Effector memory CD8-positive, alpha-beta T cell (primary cell): ENCODE measurements at regions not wholly inside any gene's neighbourhood (a gene's known extent, or its start where the extent isn't known, plus 50 kb on each side); places are given as distances from the start of the nearest gene placed in this dataset.
"Not testable (repeated sequence)": the region's sequence is repeated elsewhere in the genome, so short reads cannot be mapped to it uniquely, and the experiment has no call there.

Source experiments
- ATAC-seq: fragments of 150-1000 bp; cut with Tn5 transposase; replicated peaks from 2 replicates; pipeline ENCODE4 v1.10.0; 2021; ENCODE audit warnings: mild to moderate bottlenecking, moderate library complexity
- DNase-seq, 3 experiments: peaks; one replicate each; pipeline ENCODE4 v3.0.0; 2021
- H3K27ac Mint-ChIP-seq, 2 donors: one replicate each; pipeline ENCODE4 v1.8.0; 2022; ENCODE audit warnings: mild to moderate bottlenecking in 2 of 2, mixed read lengths in 2 of 2, moderate library complexity in 2 of 2
- H3K27me3 Mint-ChIP-seq, 2 donors: one replicate each; pipeline ENCODE4 v1.8.0; 2022; ENCODE audit warnings: mixed read lengths in 2 of 2
- H3K36me3 Mint-ChIP-seq: one replicate; pipeline ENCODE4 v1.8.0; 2022; ENCODE audit warnings: mild to moderate bottlenecking, moderate library complexity, mixed read lengths; ENCODE audit not compliant: insufficient read depth
- H3K4me1 Mint-ChIP-seq, 2 donors: one replicate each; pipeline ENCODE4 v1.8.0; 2022; ENCODE audit warnings: low read depth in 2 of 2, mixed read lengths in 2 of 2
- H3K4me3 Mint-ChIP-seq, 2 donors: one replicate each; pipeline ENCODE4 v1.8.0; 2022; ENCODE audit warnings: mild to moderate bottlenecking in 2 of 2, mixed read lengths in 2 of 2, moderate library complexity in 2 of 2
- H3K9me3 Mint-ChIP-seq, 2 donors: one replicate each; pipeline ENCODE4 v1.8.0; 2022; ENCODE audit warnings: mixed read lengths in 2 of 2

DNA sequence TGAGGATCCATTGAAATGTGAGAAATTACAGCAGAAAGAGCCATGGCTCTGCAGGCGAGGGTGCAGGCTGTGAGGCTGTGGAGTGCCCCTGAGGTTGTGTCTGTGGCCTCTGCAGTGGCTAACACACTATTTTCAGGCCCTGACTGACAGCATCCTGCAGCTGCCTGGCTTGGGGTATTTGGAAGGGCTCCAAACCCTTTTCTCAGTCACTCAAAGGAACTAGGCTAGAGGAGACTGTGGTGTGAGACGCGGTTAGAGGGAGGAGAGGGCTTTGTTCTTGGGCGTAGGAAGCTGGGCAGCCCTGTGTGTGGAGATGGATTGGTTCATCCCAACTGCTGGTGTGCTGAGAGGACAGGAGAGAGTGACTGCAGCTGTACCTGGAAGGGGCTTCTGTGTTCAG lies 134.9 kb downstream of the RAMP3 start:
- Mint-ChIP-seq H3K4me1 (peaks cover 0 to 2% of the 10 kb centered on the region in 2 donors), H3K4me3 (no peak overlapping the region), H3K27me3 (peaks cover 50 to 61% of the 10 kb centered on the region in 2 donors), H3K27ac (no peak overlapping the region), H3K9me3 (no peaks in the 10 kb centered on the region), H3K36me3 (no peaks in the 10 kb centered on the region)
- DNase-seq, result no peak
- no peak for ATAC-seq

DNA sequence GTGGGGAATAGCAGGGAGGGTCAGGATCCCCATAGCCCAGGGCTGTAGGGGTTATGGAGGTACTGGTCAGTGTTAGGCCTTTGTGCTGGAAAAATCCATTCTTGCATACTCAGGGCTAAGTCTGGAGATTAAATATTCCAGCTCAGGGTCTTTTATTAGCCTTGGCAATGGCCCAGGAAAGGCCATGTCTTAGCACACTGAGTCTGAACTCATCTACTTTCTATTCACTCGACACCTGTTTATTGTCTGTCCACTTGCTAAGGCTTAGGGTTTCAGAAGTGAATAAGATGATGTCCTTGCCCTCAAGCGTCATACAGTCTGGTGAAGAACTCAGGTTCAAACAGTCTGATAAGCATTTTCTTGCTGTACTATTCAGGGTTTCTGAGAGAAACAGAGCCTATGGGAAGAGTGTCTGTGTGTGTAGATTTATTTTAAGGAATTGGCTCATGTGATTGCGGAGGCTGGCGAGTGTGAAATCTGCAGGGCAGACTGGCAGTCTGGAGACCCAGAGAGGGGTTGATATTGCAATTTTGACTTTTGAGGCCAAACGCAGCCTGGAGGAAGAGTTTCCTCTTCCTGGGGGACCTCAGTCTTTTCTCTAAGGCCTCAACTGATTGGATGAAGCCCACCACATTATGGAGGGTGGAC lies 135.8 kb downstream of the RAMP3 start:
- peaks cover 43 to 53% of the 10 kb centered on the region in 2 donors for H3K27me3 Mint-ChIP-seq
- ATAC-seq (no peak), DNase-seq (no peak)
- H3K27ac Mint-ChIP-seq, result no peak overlapping the region
- no peaks in the 10 kb centered on the region for H3K36me3 Mint-ChIP-seq
- peaks cover 0 to 2% of the 10 kb centered on the region in 2 donors for H3K4me1 Mint-ChIP-seq
- no peaks in the 10 kb centered on the region for H3K9me3 Mint-ChIP-seq
- H3K4me3 Mint-ChIP-seq, result no peak overlapping the region

DNA sequence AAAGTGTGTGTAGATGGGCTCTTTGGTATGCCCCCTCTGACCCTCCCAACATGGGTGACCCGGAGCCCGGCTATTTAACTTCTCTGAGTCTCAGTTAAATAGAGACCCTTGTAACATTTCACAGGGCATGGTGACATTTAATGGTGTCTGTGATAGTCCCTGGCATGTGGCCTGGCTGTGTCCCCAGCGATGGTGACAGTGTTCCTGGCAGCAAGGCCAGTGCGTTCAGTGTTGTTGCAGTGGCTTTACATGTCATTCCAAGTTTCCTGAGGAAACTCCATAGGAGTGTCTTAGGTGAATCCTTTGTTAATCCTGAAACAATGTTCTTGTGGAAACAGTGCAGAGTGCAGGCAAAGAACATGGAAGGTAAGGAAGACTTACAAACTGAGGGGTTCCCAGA lies 137.0 kb downstream of the RAMP3 start:
- Mint-ChIP-seq H3K4me3 (no peak overlapping the region), H3K9me3 (no peaks in the 10 kb centered on the region), H3K27ac (no peak overlapping the region), H3K4me1 (peaks cover 0 to 2% of the 10 kb centered on the region in 2 donors), H3K27me3 (peaks cover 52 to 64% of the 10 kb centered on the region in 2 donors), H3K36me3 (no peaks in the 10 kb centered on the region)
- DNase-seq, result no peak
- no peak for ATAC-seq

DNA sequence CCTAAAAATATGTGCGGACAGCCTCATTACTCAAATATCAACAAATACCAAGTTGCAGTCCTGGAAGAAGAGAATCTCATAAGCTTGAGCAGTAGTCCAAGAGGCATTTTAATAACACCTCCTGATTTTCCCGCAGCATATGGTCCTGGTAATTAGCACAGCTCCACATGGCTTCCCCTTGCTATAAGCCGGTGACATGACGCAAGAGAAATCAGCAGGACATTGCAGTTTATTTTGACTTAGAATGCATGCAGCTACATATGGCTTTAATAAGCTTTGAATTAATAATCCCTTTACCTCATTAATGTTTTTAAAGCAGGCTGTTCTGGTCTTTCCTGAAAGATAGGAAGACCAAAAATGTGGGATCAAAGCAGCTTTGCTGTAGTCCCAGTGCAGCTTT lies 137.6 kb downstream of the RAMP3 start:
- ATAC-seq, result no peak
- no peaks in the 10 kb centered on the region for H3K9me3 Mint-ChIP-seq
- no peak overlapping the region for H3K27ac Mint-ChIP-seq
- DNase-seq, result no peak
- peaks cover 0 to 2% of the 10 kb centered on the region in 2 donors for H3K4me1 Mint-ChIP-seq
- no peaks in the 10 kb centered on the region for H3K36me3 Mint-ChIP-seq
- peaks cover 59 to 71% of the 10 kb centered on the region in 2 donors for H3K27me3 Mint-ChIP-seq
- H3K4me3 Mint-ChIP-seq, result no peak overlapping the region

DNA sequence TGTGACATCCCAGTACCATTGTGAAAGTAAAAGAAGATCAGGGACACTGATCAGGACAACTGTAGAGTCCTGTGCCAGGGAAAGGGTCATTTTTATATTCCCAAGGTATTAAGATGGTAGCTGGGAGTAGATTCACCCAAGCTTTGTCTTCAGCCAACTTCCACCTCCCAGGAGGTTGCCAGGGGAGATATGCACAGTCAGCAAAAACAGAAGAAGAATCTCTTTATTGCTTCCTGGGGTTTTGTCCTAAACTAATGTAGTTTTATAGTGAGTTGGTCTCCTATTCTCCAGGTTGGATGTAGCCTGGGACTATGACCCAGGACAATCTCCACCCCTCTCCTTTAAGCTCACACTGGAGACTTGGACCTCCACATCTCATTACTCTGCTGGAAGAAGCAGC lies 139.2 kb downstream of the RAMP3 start:
- no peak for DNase-seq
- no peak for ATAC-seq
- H3K27ac Mint-ChIP-seq, result no peak overlapping the region
- H3K4me1 Mint-ChIP-seq, result peaks cover 0 to 2% of the 10 kb centered on the region in 2 donors
- H3K9me3 Mint-ChIP-seq, result no peaks in the 10 kb centered on the region
- peaks cover 74 to 85% of the 10 kb centered on the region in 2 donors for H3K27me3 Mint-ChIP-seq
- H3K4me3 Mint-ChIP-seq, result no peak overlapping the region
- no peaks in the 10 kb centered on the region for H3K36me3 Mint-ChIP-seq

DNA sequence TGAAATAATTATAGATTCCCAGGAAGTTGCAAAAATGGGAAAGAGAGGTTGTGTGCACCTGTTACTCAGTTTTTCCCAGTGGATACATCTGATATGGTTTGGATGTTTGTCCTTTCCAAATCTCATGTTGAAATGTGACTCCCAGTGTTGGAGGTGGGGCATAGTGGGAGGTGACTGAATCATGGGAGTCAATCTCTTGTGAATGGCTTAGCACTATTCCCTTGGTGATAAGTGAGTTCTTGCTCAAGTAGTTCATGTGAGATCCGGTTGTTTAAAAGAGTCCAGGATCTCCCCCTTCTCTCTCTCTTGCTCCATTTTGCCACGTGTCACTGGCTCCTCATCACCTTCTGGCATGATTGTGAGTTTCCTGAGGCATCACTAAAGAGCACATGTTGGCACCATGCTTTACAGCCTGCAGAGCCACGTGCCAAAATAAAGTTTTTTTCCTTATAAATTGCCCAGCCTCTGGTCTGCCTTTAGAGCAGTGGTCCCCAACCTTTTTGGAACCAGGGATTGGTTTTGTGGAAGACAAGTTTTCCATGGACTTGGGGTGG lies 149.2 kb downstream of the RAMP3 start:
- no peak for ATAC-seq
- Mint-ChIP-seq H3K36me3 (no peaks in the 10 kb centered on the region), H3K27me3 (peaks cover 25% of the 10 kb centered on the region in 2 donors), H3K4me3 (no peak overlapping the region), H3K4me1 (no peaks in the 10 kb centered on the region), H3K9me3 (peaks cover 5 to 9% of the 10 kb centered on the region in 2 donors), H3K27ac (no peak overlapping the region)
- no peak for DNase-seq

DNA sequence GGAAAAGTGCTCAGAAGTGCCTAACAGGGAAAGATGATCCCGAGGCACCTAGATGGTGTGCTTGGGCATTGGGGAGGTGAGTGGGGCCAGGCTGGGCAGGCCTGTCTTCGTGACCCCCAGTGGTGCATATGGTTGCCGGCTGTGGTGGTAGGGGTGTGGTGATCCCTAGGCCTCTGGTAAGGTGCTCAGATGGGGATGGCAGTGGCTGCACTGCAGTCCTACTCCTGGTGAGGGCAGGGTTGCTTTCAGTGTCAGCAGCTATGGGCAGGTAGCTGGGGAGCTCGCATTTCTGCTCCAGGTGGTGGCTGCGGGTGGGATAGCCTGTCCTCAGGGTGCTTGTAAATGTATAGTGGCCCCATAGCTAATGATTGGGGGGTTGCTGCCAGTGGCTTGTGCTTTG lies 154.0 kb downstream of the RAMP3 start:
- Mint-ChIP-seq H3K4me3 (no peak overlapping the region), H3K36me3 (no peaks in the 10 kb centered on the region), H3K9me3 (peaks cover 5 to 9% of the 10 kb centered on the region in 2 donors), H3K4me1 (no peaks in the 10 kb centered on the region), H3K27me3 (peaks cover 22 to 51% of the 10 kb centered on the region in 2 donors), H3K27ac (no peak overlapping the region)
- DNase-seq (no peak), ATAC-seq (no peak)

DNA sequence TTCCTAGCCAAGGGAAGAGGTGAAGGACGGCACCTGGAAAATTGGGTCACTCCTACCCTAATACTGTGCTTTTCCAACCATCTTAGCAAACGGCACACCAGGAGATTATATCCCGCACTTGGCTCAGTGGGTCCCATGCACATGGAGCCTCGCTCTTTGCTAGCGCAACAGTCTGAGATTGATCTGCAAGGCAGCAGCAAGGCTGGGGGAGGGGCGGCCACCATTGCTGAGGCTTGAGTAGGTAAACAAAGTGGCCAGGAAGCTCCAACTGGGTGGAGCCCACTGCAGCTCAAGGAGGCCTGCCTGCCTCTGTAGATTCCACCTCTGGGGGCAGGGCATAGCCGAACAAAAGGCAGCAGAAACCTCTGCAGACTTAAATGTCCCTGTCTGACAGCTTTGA lies 157.9 kb downstream of the RAMP3 start:
- DNase-seq, H3K27ac Mint-ChIP-seq, ATAC-seq, H3K9me3 Mint-ChIP-seq, H3K4me1 Mint-ChIP-seq, H3K36me3 Mint-ChIP-seq, H3K4me3 Mint-ChIP-seq: not testable (repeated sequence)
- peaks cover 38 to 72% of the 10 kb centered on the region in 2 donors for H3K27me3 Mint-ChIP-seq

DNA sequence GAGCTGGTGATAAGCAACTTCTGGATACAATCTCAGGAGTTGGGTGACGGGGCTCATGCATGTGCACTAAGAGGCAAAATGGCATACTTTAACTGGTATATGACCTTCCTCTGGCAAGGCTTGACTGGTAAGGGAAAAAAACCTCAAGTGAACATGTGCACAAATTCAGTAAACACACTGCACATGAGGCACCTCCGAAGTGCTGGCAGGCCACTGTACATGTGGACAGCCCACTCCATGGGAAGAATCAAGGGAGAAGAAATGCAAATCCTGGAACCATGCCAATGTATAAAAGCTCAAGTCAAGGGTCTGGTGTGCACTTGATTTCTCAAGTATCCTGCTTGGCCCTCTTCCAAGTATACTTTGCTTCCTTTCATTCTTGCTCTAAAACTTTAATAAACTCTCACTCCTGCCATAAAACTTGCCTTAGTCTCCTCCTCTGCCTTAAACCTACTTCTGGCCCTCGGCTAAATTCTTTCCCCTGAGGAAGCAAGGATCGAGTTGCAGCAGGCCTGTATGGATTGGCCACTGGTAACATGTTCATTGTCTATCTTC lies 167.2 kb downstream of the RAMP3 start:
- H3K27me3 Mint-ChIP-seq, result peaks cover 12 to 42% of the 10 kb centered on the region in 2 donors
- H3K4me1 Mint-ChIP-seq, result no peaks in the 10 kb centered on the region
- no peaks in the 10 kb centered on the region for H3K36me3 Mint-ChIP-seq
- no peak for ATAC-seq
- H3K4me3 Mint-ChIP-seq, result no peak overlapping the region
- H3K9me3 Mint-ChIP-seq, result peaks cover 0 to 2% of the 10 kb centered on the region in 2 donors
- no peak for DNase-seq
- no peak overlapping the region for H3K27ac Mint-ChIP-seq

DNA sequence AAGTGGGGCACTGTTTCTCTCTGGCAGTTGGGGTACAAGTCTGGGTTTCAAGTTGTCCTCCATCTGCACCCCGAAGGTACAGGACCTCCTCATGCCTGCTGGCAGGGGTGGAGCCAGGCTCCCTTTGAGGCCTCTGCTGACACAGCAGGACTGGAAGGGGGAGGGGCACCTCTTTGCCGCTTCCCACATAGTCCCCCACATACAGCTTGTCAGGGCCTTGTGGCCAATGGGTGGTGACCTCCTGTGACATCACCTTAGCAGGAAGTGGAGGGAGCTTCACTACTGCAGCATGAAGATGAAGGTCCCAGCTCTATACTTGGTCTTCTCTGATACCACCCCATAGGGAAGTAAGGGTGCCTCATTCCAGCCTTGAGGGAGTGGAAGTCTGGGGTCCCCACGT lies 167.8 kb downstream of the RAMP3 start:
- H3K4me3 Mint-ChIP-seq, result no peak overlapping the region
- ATAC-seq, result no peak

DNA sequence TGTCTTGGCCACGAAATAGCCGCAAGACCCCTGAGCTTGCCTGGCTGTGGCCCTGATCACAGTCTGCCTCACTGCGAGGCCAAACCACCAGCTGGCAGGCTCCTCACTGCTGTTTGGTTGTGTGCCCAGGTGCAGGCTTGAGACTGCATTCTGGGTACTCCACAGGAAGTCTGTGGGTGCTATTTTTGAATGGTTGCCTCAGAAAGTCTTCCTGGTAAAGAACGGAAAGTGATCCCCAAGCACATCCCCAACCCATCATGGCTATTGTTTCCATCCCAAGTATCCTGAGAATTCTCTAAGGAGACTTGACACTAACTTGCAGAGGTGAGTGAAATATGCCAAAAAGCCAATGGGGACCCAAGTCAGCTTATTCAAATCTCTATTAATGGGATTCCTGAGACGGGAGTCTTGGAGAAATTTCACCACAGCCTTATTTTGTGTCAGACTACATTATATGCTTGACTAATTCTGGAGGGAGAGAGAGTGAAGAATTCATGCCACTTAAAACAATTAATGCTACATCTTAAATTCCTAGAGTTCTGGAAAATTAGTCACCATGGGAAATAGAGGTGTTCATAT lies 170.9 kb downstream of the RAMP3 start:
- H3K27me3 Mint-ChIP-seq, result peaks cover 34 to 52% of the 10 kb centered on the region in 2 donors
- ATAC-seq, result no peak
- H3K4me1 Mint-ChIP-seq, result no peaks in the 10 kb centered on the region
- H3K27ac Mint-ChIP-seq, result no peak overlapping the region
- peaks cover 0 to 2% of the 10 kb centered on the region in 2 donors for H3K9me3 Mint-ChIP-seq
- H3K4me3 Mint-ChIP-seq, result no peak overlapping the region
- H3K36me3 Mint-ChIP-seq, result no peaks in the 10 kb centered on the region
- no peak for DNase-seq

More for the DNA sequence above, 167.8 kb downstream of the RAMP3 start:
- Mint-ChIP-seq H3K27ac (no peak overlapping the region), H3K4me1 (no peaks in the 10 kb centered on the region), H3K36me3 (no peaks in the 10 kb centered on the region), H3K27me3 (peaks cover 16 to 42% of the 10 kb centered on the region in 2 donors), H3K9me3 (peaks cover 0 to 2% of the 10 kb centered on the region in 2 donors)
- DNase-seq, result no peak

DNA sequence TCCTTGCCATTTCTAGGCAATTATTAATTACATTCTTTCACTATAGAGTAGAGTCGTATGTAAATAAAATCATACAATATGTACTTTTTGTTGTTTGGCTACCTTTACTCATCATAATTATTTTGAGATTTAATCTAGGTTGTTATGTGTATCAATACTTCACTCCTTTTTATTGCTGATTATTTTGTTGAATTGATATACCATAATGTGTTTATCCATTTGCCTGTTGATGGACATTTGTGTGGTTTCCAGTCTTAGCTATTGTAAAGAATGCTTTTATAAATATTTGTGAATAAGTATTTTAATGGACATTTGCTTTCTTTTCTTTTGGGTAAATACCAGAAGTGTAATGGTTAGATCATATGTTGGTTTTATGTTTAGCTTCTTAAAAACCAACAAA lies 174.0 kb downstream of the RAMP3 start:
- no peaks in the 10 kb centered on the region for H3K4me1 Mint-ChIP-seq
- H3K9me3 Mint-ChIP-seq, result peaks cover 0 to 3% of the 10 kb centered on the region in 2 donors
- peaks cover 61 to 70% of the 10 kb centered on the region in 2 donors for H3K27me3 Mint-ChIP-seq
- no peak overlapping the region for H3K27ac Mint-ChIP-seq
- ATAC-seq, result no peak
- no peak for DNase-seq
- no peaks in the 10 kb centered on the region for H3K36me3 Mint-ChIP-seq
- no peak overlapping the region for H3K4me3 Mint-ChIP-seq

DNA sequence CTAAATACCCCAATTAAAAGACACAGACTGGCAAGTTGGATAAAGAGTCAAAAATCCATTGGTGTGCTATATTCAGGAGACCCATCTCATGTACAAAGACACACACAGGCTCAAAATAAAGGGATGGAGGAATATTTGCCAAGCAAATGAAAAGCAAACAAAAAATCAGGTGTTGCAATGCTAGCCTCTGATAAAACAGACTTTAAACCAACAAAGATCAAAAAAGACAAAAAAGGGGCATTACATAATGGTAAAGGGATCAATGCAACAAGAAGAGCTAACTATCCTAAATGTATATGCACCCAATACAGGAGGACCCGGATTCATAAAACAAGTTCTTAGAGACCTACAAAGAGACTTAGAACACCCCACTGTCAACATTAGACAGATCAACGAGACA lies 177.4 kb downstream of the RAMP3 start:
- peaks cover 59 to 61% of the 10 kb centered on the region in 2 donors for H3K27me3 Mint-ChIP-seq
- H3K4me3 Mint-ChIP-seq, H3K36me3 Mint-ChIP-seq, DNase-seq, H3K4me1 Mint-ChIP-seq, H3K27ac Mint-ChIP-seq, ATAC-seq, H3K9me3 Mint-ChIP-seq: not testable (repeated sequence)

DNA sequence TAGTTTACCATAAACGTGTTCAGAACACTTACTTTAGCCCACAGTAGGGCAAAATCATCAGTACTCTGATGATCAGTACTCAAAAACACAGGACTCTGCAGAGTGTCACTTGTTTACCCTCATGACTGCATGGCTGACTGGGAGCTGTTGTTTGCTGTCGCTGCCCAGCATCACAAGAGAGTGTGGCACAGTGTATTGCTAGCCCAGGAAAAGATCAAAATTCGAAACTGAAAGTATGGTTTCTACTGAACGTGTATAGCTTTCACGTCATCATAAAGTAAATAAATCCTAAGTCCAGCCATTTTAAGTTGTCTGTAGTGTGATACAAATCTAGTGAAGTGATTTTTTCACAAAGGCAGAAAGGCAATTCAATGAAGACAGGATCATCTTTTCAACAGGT lies 184.6 kb downstream of the RAMP3 start:
- peak; percentile 67 for ATAC-seq
- Mint-ChIP-seq H3K4me3 (no peak overlapping the region), H3K27me3 (peaks cover 25 to 34% of the 10 kb centered on the region in 2 donors)

More for the DNA sequence above, 184.6 kb downstream of the RAMP3 start:
- H3K27ac Mint-ChIP-seq, result no peak overlapping the region
- no peak for DNase-seq
- no peaks in the 10 kb centered on the region for H3K36me3 Mint-ChIP-seq
- H3K9me3 Mint-ChIP-seq, result no peaks in the 10 kb centered on the region
- peaks cover 3 to 5% of the 10 kb centered on the region in 2 donors for H3K4me1 Mint-ChIP-seq
